ENCODE measurements at regions not wholly inside any gene's neighbourhood (a gene's known extent, or its start where the extent isn't known, plus 50 kb on each side); places are given as distances from the start of the nearest gene placed in this dataset.

GRCh38 chr14:104297313-104297704 lies 158.9 kb downstream of the KIF26A start:
- no peaks in the 10 kb centered on the region for H4K20me1 ChIP-seq (ENCODE audit: insufficient read depth)
- peaks cover 50% of the 10 kb centered on the region for H3K27me3 ChIP-seq (ENCODE audit: insufficient read depth, low read depth)
- H3K4me2 ChIP-seq = no peak overlapping the region
- H3K79me2 ChIP-seq (ENCODE audit: low read depth) = no peaks in the 10 kb centered on the region
- ChIA-PET POLR2A (ENCODE audit: unreplicated experiment) (no interaction called here), CTCF (no interaction called here)
- no peaks in the 10 kb centered on the region for H3K9me2 ChIP-seq (ENCODE audit: insufficient read depth)
- no peak for DNase-seq
- no peak overlapping the region for H3K4me3 ChIP-seq
- intact Hi-C loops (cut with micrococcal nuclease; ENCODE audit: unreplicated experiment) = no loop called here
- H3K4me1 ChIP-seq (replicated peaks; ENCODE audit: insufficient read depth) = no peaks in the 10 kb centered on the region
- no peak overlapping the region for H2AFZ ChIP-seq
- no peak overlapping the region for H3K27ac ChIP-seq
- no TSS peak for BruUV-seq (replicated peaks)
- no peaks in the 10 kb centered on the region for H3K9me3 ChIP-seq (ENCODE audit: insufficient read depth, low read depth)
- no peaks in the 10 kb centered on the region for H3K36me3 ChIP-seq (ENCODE audit: low read depth)
- TF ChIP-seq, protein P1, sequence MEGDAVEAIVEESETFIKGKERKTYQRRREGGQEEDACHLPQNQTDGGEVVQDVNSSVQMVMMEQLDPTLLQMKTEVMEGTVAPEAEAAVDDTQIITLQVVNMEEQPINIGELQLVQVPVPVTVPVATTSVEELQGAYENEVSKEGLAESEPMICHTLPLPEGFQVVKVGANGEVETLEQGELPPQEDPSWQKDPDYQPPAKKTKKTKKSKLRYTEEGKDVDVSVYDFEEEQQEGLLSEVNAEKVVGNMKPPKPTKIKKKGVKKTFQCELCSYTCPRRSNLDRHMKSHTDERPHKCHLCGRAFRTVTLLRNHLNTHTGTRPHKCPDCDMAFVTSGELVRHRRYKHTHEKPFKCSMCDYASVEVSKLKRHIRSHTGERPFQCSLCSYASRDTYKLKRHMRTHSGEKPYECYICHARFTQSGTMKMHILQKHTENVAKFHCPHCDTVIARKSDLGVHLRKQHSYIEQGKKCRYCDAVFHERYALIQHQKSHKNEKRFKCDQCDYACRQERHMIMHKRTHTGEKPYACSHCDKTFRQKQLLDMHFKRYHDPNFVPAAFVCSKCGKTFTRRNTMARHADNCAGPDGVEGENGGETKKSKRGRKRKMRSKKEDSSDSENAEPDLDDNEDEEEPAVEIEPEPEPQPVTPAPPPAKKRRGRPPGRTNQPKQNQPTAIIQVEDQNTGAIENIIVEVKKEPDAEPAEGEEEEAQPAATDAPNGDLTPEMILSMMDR (conservative IDR thresholded peaks at IDR 0.05) = no peak
- no peak for TF ChIP-seq EZH2 (IDR thresholded peaks at IDR 0.05; ENCODE audit: low read depth)
- no peaks in the 10 kb centered on the region for H3F3A ChIP-seq (ENCODE audit: insufficient read depth, low read depth)

DNA sequence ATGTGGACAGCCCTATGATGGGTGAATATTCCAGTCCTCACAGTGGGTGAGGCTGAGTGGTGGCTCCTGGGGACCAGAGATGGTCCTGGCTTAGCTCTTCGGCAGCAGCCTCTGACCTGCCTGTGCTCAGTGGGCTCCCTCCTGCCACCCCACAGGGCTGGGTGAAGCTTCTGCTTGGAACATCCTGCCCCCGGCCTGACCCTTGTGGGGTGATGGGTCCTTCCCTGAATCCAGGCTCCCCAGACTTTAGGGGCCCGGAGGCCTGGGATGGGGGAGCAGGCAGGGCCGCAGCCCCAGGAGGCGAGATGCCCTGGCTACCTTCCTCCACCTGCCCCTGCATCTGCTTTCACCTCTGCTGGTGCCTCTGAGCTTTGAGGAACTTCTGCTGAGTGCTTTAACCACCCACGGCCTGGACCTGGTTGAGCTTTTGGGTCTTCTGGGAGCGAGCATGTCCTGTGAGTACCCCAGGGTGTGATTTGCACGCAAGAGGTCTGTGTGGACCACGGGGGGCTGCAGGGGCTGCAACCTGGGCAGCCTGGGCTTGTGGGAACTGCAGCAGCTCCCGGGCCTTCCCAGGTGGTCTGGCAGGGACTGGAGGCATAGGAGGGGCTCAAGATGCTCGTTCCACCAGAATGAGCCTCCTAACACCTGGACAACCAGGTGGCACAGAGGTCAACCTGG lies 159.5 kb downstream of the KIF26A start:
- CTCF ChIA-PET = no interaction called here
- no peak overlapping the region for H3K4me3 ChIP-seq
- H3K27ac ChIP-seq = no peak overlapping the region

GRCh38 chr14:104298458-104298857 lies 160.1 kb downstream of the KIF26A start:
- BruUV-seq (replicated peaks) = no TSS peak
- no peak overlapping the region for H3K27ac ChIP-seq
- no peaks in the 10 kb centered on the region for H3F3A ChIP-seq (ENCODE audit: insufficient read depth, low read depth)
- no peak overlapping the region for H2AFZ ChIP-seq
- no peak overlapping the region for H3K4me3 ChIP-seq
- no peaks in the 10 kb centered on the region for H3K79me2 ChIP-seq (ENCODE audit: low read depth)
- TF ChIP-seq, protein P1 (conservative IDR thresholded peaks at IDR 0.05) = no peak
- TF ChIP-seq EZH2 (IDR thresholded peaks at IDR 0.05; ENCODE audit: low read depth) = no peak
- ChIA-PET CTCF (no interaction called here), POLR2A (ENCODE audit: unreplicated experiment) (no interaction called here)
- H3K9me2 ChIP-seq (ENCODE audit: insufficient read depth) = no peaks in the 10 kb centered on the region
- no peaks in the 10 kb centered on the region for H3K9me3 ChIP-seq (ENCODE audit: insufficient read depth, low read depth)
- H3K36me3 ChIP-seq (ENCODE audit: low read depth) = no peaks in the 10 kb centered on the region
- no peak for DNase-seq
- H3K4me1 ChIP-seq (replicated peaks; ENCODE audit: insufficient read depth) = no peaks in the 10 kb centered on the region
- H3K27me3 ChIP-seq (ENCODE audit: insufficient read depth, low read depth) = peaks cover 57% of the 10 kb centered on the region
- no peak overlapping the region for H3K4me2 ChIP-seq
- H4K20me1 ChIP-seq (ENCODE audit: insufficient read depth) = no peaks in the 10 kb centered on the region
- intact Hi-C loops (cut with micrococcal nuclease; ENCODE audit: unreplicated experiment) = no loop called here

More for the DNA sequence above, 159.5 kb downstream of the KIF26A start:
- H3K36me3 ChIP-seq (ENCODE audit: low read depth) = no peaks in the 10 kb centered on the region
- H3K27me3 ChIP-seq (ENCODE audit: insufficient read depth, low read depth) = peaks cover 52% of the 10 kb centered on the region
- TF ChIP-seq, protein P1 (conservative IDR thresholded peaks at IDR 0.05) = no peak
- no peak for TF ChIP-seq EZH2 (IDR thresholded peaks at IDR 0.05; ENCODE audit: low read depth)
- H2AFZ ChIP-seq = no peak overlapping the region
- no peaks in the 10 kb centered on the region for H3K4me1 ChIP-seq (replicated peaks; ENCODE audit: insufficient read depth)
- no peaks in the 10 kb centered on the region for H3K79me2 ChIP-seq (ENCODE audit: low read depth)
- H3K4me2 ChIP-seq = no peak overlapping the region
- POLR2A ChIA-PET (ENCODE audit: unreplicated experiment) = no interaction called here
- no peaks in the 10 kb centered on the region for H3F3A ChIP-seq (ENCODE audit: insufficient read depth, low read depth)
- intact Hi-C loops (cut with micrococcal nuclease; ENCODE audit: unreplicated experiment) = no loop called here
- DNase-seq = no peak
- H3K9me3 ChIP-seq (ENCODE audit: insufficient read depth, low read depth) = no peaks in the 10 kb centered on the region
- BruUV-seq (replicated peaks) = no TSS peak
- no peaks in the 10 kb centered on the region for H4K20me1 ChIP-seq (ENCODE audit: insufficient read depth)
- H3K9me2 ChIP-seq (ENCODE audit: insufficient read depth) = no peaks in the 10 kb centered on the region
